Natural killer cell treated with Interleukin-12 subunit alpha and Interleukin-12 subunit beta and Interleukin-15 and Interleukin-18, amount 100 ng/mL, for 72 hours (primary cell): ENCODE measurements at regions not wholly inside any gene's neighbourhood (a gene's known extent, or its start where the extent isn't known, plus 50 kb on each side); places are given as distances from the start of the nearest gene placed in this dataset.
"Not testable (repeated sequence)": the region's sequence is repeated elsewhere in the genome, so short reads cannot be mapped to it uniquely, and the experiment has no call there.

Experiments used
- ATAC-seq, 2 donors: fragments of 150-1000 bp; cut with Tn5 transposase in 1 of 2; sonication (Bioruptor Pico), chemical (Tn5 transposase) in 1 of 2; 2 replicates each; pipeline ENCODE4 v1.10.0; 2021
- DNase-seq: peaks from one replicate; pipeline ENCODE4 v3.0.0; 2022; ENCODE audit warnings: low spot score
- H3K27ac Mint-ChIP-seq, 2 donors: 1 replicate in 1 of 2; 2 replicates in 1 of 2; pipeline ENCODE4 v1.8.0; 2022; ENCODE audit warnings: mixed read lengths in 2 of 2, mild to moderate bottlenecking in 1 of 2, moderate library complexity in 1 of 2
- H3K27me3 Mint-ChIP-seq, 2 donors: 1 replicate in 1 of 2; 2 replicates in 1 of 2; pipeline ENCODE4 v1.8.0; 2022; ENCODE audit warnings: mixed read lengths in 2 of 2
- H3K36me3 Mint-ChIP-seq: one replicate; pipeline ENCODE4 v1.8.0; 2022; ENCODE audit warnings: mixed read lengths
- H3K4me1 Mint-ChIP-seq, 2 donors: 1 replicate in 1 of 2; 2 replicates in 1 of 2; pipeline ENCODE4 v1.8.0; 2022; ENCODE audit warnings: low read depth in 2 of 2, mixed read lengths in 2 of 2, mild to moderate bottlenecking in 1 of 2
- H3K4me3 Mint-ChIP-seq: one replicate; pipeline ENCODE4 v1.8.0; 2022; ENCODE audit warnings: mixed read lengths
- H3K9me3 Mint-ChIP-seq: 2 replicates; pipeline ENCODE4 v1.8.0; 2022; ENCODE audit warnings: mixed read lengths

GRCh38 chr14:103186909-103187586 lies 63.8 kb downstream of the TNFAIP2 start:
- Mint-ChIP-seq H3K27me3 (peaks cover 40 to 49% of the 10 kb centered on the region in 2 donors), H3K36me3 (no peaks in the 10 kb centered on the region), H3K9me3 (no peaks in the 10 kb centered on the region), H3K4me3 (no peak overlapping the region), H3K27ac (no peak overlapping the region), H3K4me1 (peaks cover 0 to 5% of the 10 kb centered on the region in 2 donors)
- no peak for DNase-seq
- ATAC-seq, result no peak

GRCh38 chr14:103187911-103188310 lies 64.7 kb downstream of the TNFAIP2 start:
- ATAC-seq (no peak), DNase-seq (no peak)
- no peak overlapping the region for H3K27ac Mint-ChIP-seq
- peaks cover 45 to 49% of the 10 kb centered on the region in 2 donors for H3K27me3 Mint-ChIP-seq
- no peaks in the 10 kb centered on the region for H3K36me3 Mint-ChIP-seq
- peaks cover 0 to 5% of the 10 kb centered on the region in 2 donors for H3K4me1 Mint-ChIP-seq
- no peak overlapping the region for H3K4me3 Mint-ChIP-seq
- H3K9me3 Mint-ChIP-seq, result no peaks in the 10 kb centered on the region

GRCh38 chr14:103188810-103189480 lies 65.7 kb downstream of the TNFAIP2 start:
- no peaks in the 10 kb centered on the region for H3K36me3 Mint-ChIP-seq
- peaks cover 43 to 45% of the 10 kb centered on the region in 2 donors for H3K27me3 Mint-ChIP-seq
- H3K9me3 Mint-ChIP-seq, result no peaks in the 10 kb centered on the region
- ATAC-seq, result peak; percentile 60 to 63
- DNase-seq, result no peak
- H3K4me1 Mint-ChIP-seq, result peaks cover 0 to 5% of the 10 kb centered on the region in 2 donors
- no peak overlapping the region for H3K27ac Mint-ChIP-seq
- H3K4me3 Mint-ChIP-seq, result no peak overlapping the region

- H3K9me3 Mint-ChIP-seq, result no peaks in the 10 kb centered on the region
- peak overlapping the region; percentile 15 for H3K4me3 Mint-ChIP-seq
- peak in 1 of 2 donors; percentile 25 for ATAC-seq
- peaks cover 0 to 5% of the 10 kb centered on the region in 2 donors for H3K4me1 Mint-ChIP-seq
- no peaks in the 10 kb centered on the region for H3K36me3 Mint-ChIP-seq
- H3K27ac Mint-ChIP-seq, result no peak overlapping the region
- peaks cover 41 to 46% of the 10 kb centered on the region in 2 donors for H3K27me3 Mint-ChIP-seq
- DNase-seq, result no peak
Observed at GRCh38 chr14:103189481-103190470, 66.5 kb downstream of the TNFAIP2 start.

- no peaks in the 10 kb centered on the region for H3K36me3 Mint-ChIP-seq
- H3K9me3 Mint-ChIP-seq, result no peaks in the 10 kb centered on the region
- ATAC-seq (no peak), DNase-seq (no peak)
- H3K27ac Mint-ChIP-seq, result no peak overlapping the region
- peaks cover 0 to 5% of the 10 kb centered on the region in 2 donors for H3K4me1 Mint-ChIP-seq
- H3K27me3 Mint-ChIP-seq, result peaks cover 41 to 44% of the 10 kb centered on the region in 2 donors
- no peak overlapping the region for H3K4me3 Mint-ChIP-seq
Observed at GRCh38 chr14:103190741-103191140, 67.5 kb downstream of the TNFAIP2 start.

- no peaks in the 10 kb centered on the region for H3K36me3 Mint-ChIP-seq
- no peaks in the 10 kb centered on the region for H3K9me3 Mint-ChIP-seq
- H3K4me3 Mint-ChIP-seq, result no peak overlapping the region
- H3K27ac Mint-ChIP-seq, result no peak overlapping the region
- H3K27me3 Mint-ChIP-seq, result peaks cover 35 to 42% of the 10 kb centered on the region in 2 donors
- ATAC-seq (no peak), DNase-seq (no peak)
- H3K4me1 Mint-ChIP-seq, result peaks cover 0 to 5% of the 10 kb centered on the region in 2 donors
Observed at GRCh38 chr14:103191844-103192243, 68.6 kb downstream of the TNFAIP2 start.

DNA sequence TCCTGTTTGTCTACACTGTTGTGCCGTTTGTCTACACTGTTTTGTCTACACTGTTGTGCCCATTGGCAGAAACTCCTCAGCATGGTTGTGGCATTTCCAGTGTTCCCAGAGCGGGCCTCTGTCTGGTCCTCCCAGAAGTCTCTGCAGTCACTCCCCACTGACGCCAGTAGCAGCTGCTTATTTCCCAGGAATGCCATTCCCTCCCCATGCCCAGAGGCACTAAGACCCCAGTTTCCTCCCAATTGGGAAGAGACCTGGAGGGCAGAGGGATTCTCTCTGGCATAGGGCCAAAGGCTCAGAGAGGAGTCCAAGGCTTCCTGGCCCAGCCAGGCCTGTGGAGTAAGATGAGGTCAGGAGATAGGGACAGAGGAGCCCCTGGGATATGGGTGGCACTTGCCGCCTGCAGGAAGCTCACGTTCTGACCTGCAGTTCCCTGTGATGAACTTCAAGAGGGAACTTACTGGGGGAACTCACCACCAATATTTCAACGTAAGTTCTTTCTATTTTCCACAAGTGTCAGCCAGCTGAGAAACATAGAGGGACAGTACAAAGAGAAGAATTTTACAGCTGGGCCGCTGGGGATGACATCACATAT lies 69.1 kb downstream of the TNFAIP2 start:
- ATAC-seq (no peak), DNase-seq (no peak)
- H3K9me3 Mint-ChIP-seq, result no peaks in the 10 kb centered on the region
- H3K4me3 Mint-ChIP-seq, result no peak overlapping the region
- no peaks in the 10 kb centered on the region for H3K36me3 Mint-ChIP-seq
- H3K27ac Mint-ChIP-seq, result no peak overlapping the region
- peaks cover 0 to 5% of the 10 kb centered on the region in 2 donors for H3K4me1 Mint-ChIP-seq
- H3K27me3 Mint-ChIP-seq, result peaks cover 30 to 39% of the 10 kb centered on the region in 2 donors

DNA sequence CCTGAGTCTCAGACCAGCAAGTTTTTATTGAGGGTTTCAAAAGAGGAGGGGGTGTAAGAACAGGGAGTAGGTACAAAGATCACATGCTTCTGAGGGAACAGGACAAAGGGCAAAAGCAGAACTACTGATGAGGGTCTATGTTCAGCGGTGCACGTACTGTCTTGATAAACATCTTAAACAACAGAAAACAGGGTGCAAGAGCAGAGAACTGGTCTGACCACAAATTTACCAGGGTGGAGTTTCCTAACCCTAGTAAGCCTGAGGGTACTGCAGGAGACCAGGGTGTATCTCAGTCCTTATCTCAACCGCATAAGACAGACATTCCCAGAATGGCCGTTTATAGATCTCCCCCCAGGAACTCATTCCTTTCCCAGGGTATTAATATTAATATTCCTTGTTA lies 69.6 kb downstream of the TNFAIP2 start:
- DNase-seq, H3K4me1 Mint-ChIP-seq, H3K27ac Mint-ChIP-seq, ATAC-seq, H3K36me3 Mint-ChIP-seq, H3K9me3 Mint-ChIP-seq, H3K4me3 Mint-ChIP-seq: not testable (repeated sequence)
- peaks cover 25 to 34% of the 10 kb centered on the region in 2 donors for H3K27me3 Mint-ChIP-seq

- H3K4me3 Mint-ChIP-seq, H3K36me3 Mint-ChIP-seq, H3K4me1 Mint-ChIP-seq, H3K27ac Mint-ChIP-seq, H3K9me3 Mint-ChIP-seq, DNase-seq, ATAC-seq: not testable (repeated sequence)
- peaks cover 24 to 31% of the 10 kb centered on the region in 2 donors for H3K27me3 Mint-ChIP-seq
Observed at GRCh38 chr14:103193491-103193890, 70.2 kb downstream of the TNFAIP2 start.

- no peak for ATAC-seq
- H3K27ac Mint-ChIP-seq, result no peak overlapping the region
Observed at GRCh38 chr14:103194256-103195045, 71.2 kb downstream of the TNFAIP2 start.

DNA sequence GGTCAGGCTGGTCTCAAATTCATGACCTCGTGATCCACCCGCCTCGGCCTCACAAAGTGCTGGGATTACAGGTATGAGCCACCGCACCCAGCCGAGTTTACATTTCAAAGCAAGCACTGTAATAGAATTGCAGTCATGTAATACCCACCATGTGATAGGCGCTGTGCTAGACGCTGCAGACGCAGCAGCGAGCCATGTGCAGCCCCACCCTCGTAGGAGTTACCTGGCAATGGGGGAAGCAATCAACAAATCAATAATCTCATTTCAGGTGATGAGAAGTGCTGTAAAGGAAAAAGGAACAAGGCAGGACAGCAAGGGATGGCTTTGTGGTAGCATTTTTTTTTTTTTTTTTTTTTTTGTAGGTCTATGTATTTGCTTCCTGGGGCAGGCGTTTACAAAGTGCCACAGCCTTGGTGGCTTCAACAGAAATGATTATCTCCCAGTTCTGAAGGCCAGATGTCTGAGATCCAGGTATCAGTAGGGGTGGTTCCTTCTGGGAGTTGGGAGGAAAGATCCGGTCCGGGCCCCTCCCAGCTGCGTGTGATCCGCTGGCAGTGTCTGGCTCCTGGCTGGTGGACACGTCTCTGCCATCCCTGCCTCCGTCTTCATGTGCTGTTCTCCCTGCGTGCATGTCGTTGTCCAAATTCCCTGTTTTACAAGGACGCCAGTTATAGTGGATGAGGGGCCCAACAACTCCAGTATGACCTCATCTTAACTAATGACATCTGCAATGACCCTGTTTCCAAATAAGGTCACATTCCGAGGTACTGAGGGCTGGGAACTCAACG lies 72.8 kb downstream of the TNFAIP2 start:
- Mint-ChIP-seq H3K4me1 (no peaks in the 10 kb centered on the region), H3K36me3 (no peaks in the 10 kb centered on the region), H3K27ac (no peak overlapping the region), H3K27me3 (peaks cover 12 to 24% of the 10 kb centered on the region in 2 donors), H3K4me3 (no peak overlapping the region), H3K9me3 (no peaks in the 10 kb centered on the region)
- ATAC-seq (no peak), DNase-seq (no peak)

More at GRCh38 chr14:103194256-103195045, 71.2 kb downstream of the TNFAIP2 start:
- Mint-ChIP-seq H3K4me3 (no peak overlapping the region), H3K36me3 (no peaks in the 10 kb centered on the region), H3K27me3 (peaks cover 25 to 33% of the 10 kb centered on the region in 2 donors), H3K9me3 (no peaks in the 10 kb centered on the region), H3K4me1 (no peaks in the 10 kb centered on the region)
- no peak for DNase-seq

GRCh38 chr14:103196716-103197115 lies 73.5 kb downstream of the TNFAIP2 start:
- Mint-ChIP-seq H3K9me3 (no peaks in the 10 kb centered on the region), H3K27me3 (peaks cover 7 to 23% of the 10 kb centered on the region in 2 donors), H3K36me3 (no peaks in the 10 kb centered on the region), H3K27ac (no peak overlapping the region), H3K4me3 (no peak overlapping the region), H3K4me1 (no peaks in the 10 kb centered on the region)
- no peak for ATAC-seq
- no peak for DNase-seq
